Vagina (tissue), 2 donors: ENCODE measurements at regions not wholly inside any gene's neighbourhood (a gene's known extent, or its start where the extent isn't known, plus 50 kb on each side); places are given as distances from the start of the nearest gene placed in this dataset.

Experiments used
- DNase-seq, 2 donors: peaks; one replicate each; pipeline ENCODE4 v3.0.0-alpha.2; 2017; ENCODE audit errors: extremely low spot score in 2 of 2
- H3K27ac ChIP-seq: fragments of 200-600 bp; sonication (generic); one replicate; pipeline ENCODE4 v1.5.1; 2019
- H3K27me3 ChIP-seq: fragments of 200-600 bp; sonication (generic); one replicate; pipeline ENCODE4 v1.5.1; 2019
- H3K36me3 ChIP-seq, 2 donors: fragments of 200-600 bp; sonication (generic); one replicate each; pipeline ENCODE4 v1.5.1; 2017 to 2019
- H3K4me1 ChIP-seq: fragments of 200-600 bp; sonication (generic); one replicate; pipeline ENCODE4 v1.5.1; 2019
- H3K4me3 ChIP-seq, 2 donors: fragments of 200-600 bp; sonication (generic); 1 replicate in 1 of 2; 2 replicates in 1 of 2; pipeline ENCODE4 v1.5.1; 2016 to 2019
- H3K9me3 ChIP-seq: fragments of 200-600 bp; sonication (generic); one replicate; pipeline ENCODE4 v1.5.1; 2019
- POLR2A ChIP-seq, 2 donors: fragments of 450-650 bp; IDR thresholded peaks; one replicate each; pipeline ENCODE4 v1.6.1; 2017; ENCODE audit warnings: antibody characterized with exemption in 2 of 2, mild to moderate bottlenecking in 2 of 2, moderate library complexity in 2 of 2
- POLR2AphosphoS5 ChIP-seq, 2 donors: sonication (generic); formaldehyde crosslinking; IDR thresholded peaks; one replicate each; pipeline ENCODE4 v1.9.0; 2017; ENCODE audit warnings: antibody characterized with exemption in 2 of 2, mild to moderate bottlenecking in 2 of 2, low read depth in 1 of 2; ENCODE audit not compliant: insufficient read depth in 1 of 2
- intact Hi-C: fragments of 100-400 bp; cut with DNase I; formaldehyde crosslinking; loops from one replicate; pipeline ENCODE4 v1.15.1; 2023
- TF ChIP-seq, protein P1 (sequence below), 3 experiments: fragments of 450-650 bp in 2 of 3; fragments of 200-600 bp in 1 of 3; sonication (generic) in 1 of 3; IDR thresholded peaks; one replicate each; pipeline ENCODE4 v1.5.1; 2017 to 2019; ENCODE audit warnings: antibody characterized with exemption in 3 of 3, mild to moderate bottlenecking in 2 of 3, moderate library complexity in 2 of 3

DNA sequence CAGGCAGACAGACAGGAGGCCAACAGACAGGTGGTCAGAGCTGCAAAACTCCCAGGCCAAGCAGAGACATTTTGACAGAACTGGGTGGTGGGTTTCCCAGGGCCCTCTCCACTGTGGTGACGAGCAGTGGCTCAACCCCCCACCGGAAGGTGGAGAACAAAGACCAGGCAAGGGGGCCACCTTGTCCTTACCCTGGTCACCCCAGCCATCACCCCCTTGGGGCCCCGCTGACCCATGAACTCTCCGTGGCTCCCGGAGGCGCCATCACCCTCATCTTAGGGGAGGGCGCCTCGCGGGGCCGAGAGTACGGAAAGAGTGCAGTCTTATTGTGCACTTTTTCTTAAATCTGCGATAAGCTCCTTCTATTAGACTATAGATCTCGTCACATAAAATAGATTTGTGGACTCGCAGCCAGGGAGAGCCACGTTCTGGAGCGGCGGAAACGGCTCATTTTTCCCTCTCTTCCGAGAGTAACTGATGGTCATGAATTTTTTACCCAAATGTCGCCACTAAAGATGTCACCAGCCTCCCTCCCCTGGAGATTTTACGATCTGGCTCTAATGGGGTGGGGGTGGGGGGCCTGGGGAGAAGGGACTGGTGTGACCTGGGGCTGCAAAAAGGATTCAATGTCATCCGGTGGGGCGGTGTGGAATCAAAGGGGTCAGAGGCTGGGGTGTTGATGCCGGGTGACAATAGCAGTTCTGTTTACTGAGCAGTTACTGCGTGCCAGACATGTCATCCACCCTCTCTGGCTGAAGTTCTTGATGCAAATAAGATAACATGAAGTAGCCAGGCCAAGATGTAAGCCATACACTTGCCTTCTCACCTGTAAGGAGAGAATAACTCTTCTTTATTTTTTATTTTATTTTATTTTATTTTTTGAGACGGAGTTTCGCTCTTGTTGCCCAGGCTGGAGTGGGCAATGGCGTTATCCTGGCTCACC is 71.1 kb upstream of the MYL10 start:
- DNase-seq = no peak
- H3K27me3 ChIP-seq = no peaks in the 10 kb centered on the region
- no peak overlapping the region for H3K4me3 ChIP-seq
- TF ChIP-seq, protein P1, sequence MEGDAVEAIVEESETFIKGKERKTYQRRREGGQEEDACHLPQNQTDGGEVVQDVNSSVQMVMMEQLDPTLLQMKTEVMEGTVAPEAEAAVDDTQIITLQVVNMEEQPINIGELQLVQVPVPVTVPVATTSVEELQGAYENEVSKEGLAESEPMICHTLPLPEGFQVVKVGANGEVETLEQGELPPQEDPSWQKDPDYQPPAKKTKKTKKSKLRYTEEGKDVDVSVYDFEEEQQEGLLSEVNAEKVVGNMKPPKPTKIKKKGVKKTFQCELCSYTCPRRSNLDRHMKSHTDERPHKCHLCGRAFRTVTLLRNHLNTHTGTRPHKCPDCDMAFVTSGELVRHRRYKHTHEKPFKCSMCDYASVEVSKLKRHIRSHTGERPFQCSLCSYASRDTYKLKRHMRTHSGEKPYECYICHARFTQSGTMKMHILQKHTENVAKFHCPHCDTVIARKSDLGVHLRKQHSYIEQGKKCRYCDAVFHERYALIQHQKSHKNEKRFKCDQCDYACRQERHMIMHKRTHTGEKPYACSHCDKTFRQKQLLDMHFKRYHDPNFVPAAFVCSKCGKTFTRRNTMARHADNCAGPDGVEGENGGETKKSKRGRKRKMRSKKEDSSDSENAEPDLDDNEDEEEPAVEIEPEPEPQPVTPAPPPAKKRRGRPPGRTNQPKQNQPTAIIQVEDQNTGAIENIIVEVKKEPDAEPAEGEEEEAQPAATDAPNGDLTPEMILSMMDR (IDR thresholded peaks at IDR 0.05) = no peak
- no peak for TF ChIP-seq POLR2A (IDR thresholded peaks at IDR 0.05)
- no peak for TF ChIP-seq POLR2AphosphoS5 (IDR thresholded peaks at IDR 0.05; ENCODE audit: insufficient read depth in 1 of 2, low read depth in 1 of 2)
- no peaks in the 10 kb centered on the region for H3K9me3 ChIP-seq
- H3K27ac ChIP-seq = no peak overlapping the region
- intact Hi-C loops = no loop called here
- no peaks in the 10 kb centered on the region for H3K36me3 ChIP-seq
- H3K4me1 ChIP-seq = no peaks in the 10 kb centered on the region

DNA sequence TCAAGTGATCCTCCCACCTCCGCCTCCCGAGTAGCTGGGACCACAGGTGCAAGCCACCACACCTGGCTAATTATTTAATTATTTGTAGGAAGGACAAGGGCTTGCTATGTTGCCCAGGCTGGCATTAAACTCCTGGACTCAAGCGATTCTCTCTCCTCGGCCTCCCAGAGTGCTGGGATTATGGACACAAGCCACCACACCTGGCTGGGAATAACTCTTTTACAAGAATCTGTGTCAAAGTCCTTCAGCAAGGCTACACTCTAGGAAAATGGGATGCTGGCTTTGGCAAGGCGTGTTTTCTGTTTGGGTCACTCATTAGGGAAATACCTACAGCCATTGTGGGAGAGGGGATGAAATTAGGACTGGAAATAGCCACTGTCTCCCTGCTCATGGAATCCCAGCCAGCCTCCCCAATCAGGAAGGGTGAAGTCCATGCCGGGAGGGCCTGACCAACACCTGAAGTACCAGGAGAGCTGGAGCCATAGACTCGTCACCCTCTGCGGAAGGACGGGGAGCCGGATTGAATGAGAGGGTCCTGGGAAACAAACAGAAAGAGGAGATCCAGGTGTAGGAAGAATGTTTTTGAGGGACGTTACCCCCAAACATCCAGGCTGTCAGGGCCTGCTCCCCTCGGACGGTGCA is 72.2 kb upstream of the MYL10 start:
- no peaks in the 10 kb centered on the region for H3K9me3 ChIP-seq
- no peaks in the 10 kb centered on the region for H3K36me3 ChIP-seq
- intact Hi-C loops = no loop called here
- no peaks in the 10 kb centered on the region for H3K27me3 ChIP-seq
- no peaks in the 10 kb centered on the region for H3K4me1 ChIP-seq
- no peak overlapping the region for H3K4me3 ChIP-seq
- no peak overlapping the region for H3K27ac ChIP-seq
- DNase-seq = no peak
- TF ChIP-seq, protein P1 (IDR thresholded peaks at IDR 0.05) = no peak
- no peak for TF ChIP-seq POLR2A (IDR thresholded peaks at IDR 0.05)
- TF ChIP-seq POLR2AphosphoS5 (IDR thresholded peaks at IDR 0.05; ENCODE audit: insufficient read depth in 1 of 2, low read depth in 1 of 2) = no peak

DNA sequence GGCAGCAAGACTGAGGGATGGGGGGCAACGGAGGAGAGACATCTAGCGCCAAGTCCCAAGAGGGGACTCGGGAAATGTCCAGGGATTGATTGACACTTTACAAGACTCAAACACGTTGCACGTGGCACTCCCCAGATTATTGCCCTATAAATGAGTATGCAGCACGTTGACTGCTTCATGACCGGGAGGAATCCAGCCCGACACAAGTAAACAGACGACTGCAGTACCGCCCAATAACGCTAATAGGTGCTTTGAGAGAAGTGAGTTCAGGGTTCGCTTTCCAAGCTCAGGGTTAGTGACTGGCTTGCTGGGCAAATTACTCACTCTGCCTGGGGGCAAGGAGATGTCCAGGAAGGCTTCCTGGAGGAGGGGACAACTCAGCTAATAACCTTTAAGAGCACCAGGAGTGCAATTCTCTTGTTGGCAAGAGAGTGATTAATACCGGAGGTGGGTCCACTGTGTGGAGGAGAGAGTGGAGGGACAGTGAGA is 73.3 kb upstream of the MYL10 start:
- DNase-seq = no peak
- TF ChIP-seq POLR2A (IDR thresholded peaks at IDR 0.05) (no peak), POLR2AphosphoS5 (IDR thresholded peaks at IDR 0.05; ENCODE audit: insufficient read depth in 1 of 2, low read depth in 1 of 2) (no peak)
- TF ChIP-seq, protein P1 (IDR thresholded peaks at IDR 0.05) = no peak
- Histone ChIP-seq H3K9me3 (no peaks in the 10 kb centered on the region), H3K27ac (no peak overlapping the region), H3K36me3 (no peaks in the 10 kb centered on the region), H3K4me1 (peaks cover 9% of the 10 kb centered on the region), H3K27me3 (no peaks in the 10 kb centered on the region), H3K4me3 (no peak overlapping the region)
- intact Hi-C loops = no loop called here

DNA sequence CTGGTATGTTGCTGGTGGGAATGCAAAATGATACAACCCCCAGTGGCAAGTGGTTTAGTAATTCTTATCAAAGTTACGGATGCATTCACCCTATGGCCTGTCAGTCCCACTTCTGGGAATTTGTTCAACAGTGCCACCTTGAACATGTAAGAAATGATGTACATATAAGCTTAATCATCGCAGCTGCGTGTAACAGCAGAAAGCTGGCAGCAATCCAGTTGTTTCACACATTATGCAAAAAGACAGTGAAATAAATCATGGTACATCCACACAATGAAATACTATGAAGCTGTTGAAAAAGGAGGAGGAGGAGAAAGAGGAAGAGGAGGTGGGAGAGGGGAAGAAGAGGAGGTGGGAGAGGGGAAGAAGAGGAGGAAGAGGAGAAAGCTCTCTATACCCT is 76.2 kb upstream of the MYL10 start:
- Histone ChIP-seq H3K9me3 (no peaks in the 10 kb centered on the region), H3K4me1 (peaks cover 10% of the 10 kb centered on the region), H3K4me3 (no peak overlapping the region), H3K27me3 (no peaks in the 10 kb centered on the region), H3K36me3 (no peaks in the 10 kb centered on the region), H3K27ac (no peak overlapping the region)
- intact Hi-C loops = no loop called here
- DNase-seq = no peak
- TF ChIP-seq POLR2AphosphoS5 (IDR thresholded peaks at IDR 0.05; ENCODE audit: insufficient read depth in 1 of 2, low read depth in 1 of 2) (no peak), POLR2A (IDR thresholded peaks at IDR 0.05) (no peak)
- TF ChIP-seq, protein P1 (IDR thresholded peaks at IDR 0.05) = no peak
